Right lobe of liver (tissue), 4 donors: ENCODE measurements at regions not wholly inside any gene's neighbourhood (a gene's known extent, or its start where the extent isn't known, plus 50 kb on each side); places are given as distances from the start of the nearest gene placed in this dataset.

Source experiments
- CTCF ChIP-seq, 4 donors: fragments of 200-600 bp in 3 of 4; fragments of 450-650 bp in 1 of 4; IDR thresholded peaks; one replicate each; pipeline versions ENCODE4 v1.5.1 to v1.8.0; 2016 to 2022; ENCODE audit warnings: antibody characterized with exemption in 4 of 4, mild to moderate bottlenecking in 2 of 4
- POLR2A ChIP-seq: fragments of 450-650 bp; IDR thresholded peaks from one replicate; pipeline ENCODE4 v1.6.1; 2017; ENCODE audit warnings: antibody characterized with exemption, mild to moderate bottlenecking
- donor health status: DM: no; HTN: no; CAD: no.
- donor health status: DM: no; HTN: no; CAD: no.
- donor health status: DM: no; HTN: yes; CAD: no.

GRCh38 chr11:114877976-114878375, 199.6 kb downstream of the NXPE2 start:
- TF ChIP-seq CTCF (IDR thresholded peaks at IDR 0.05) = no peak
- no peak for TF ChIP-seq POLR2A
